Heart left ventricle (tissue), 16 donors: ENCODE measurements at regions not wholly inside any gene's neighbourhood (a gene's known extent, or its start where the extent isn't known, plus 50 kb on each side); places are given as distances from the start of the nearest gene placed in this dataset.

Experiments used
- ATAC-seq, 4 donors: fragments of 200-7000 bp; cut with Tn5 transposase; one replicate each; pipeline ENCODE4 v1.9.1; 2020 to 2022; ENCODE audit warnings: moderate library complexity in 4 of 4, mild to moderate bottlenecking in 3 of 4, moderate number of reproducible peaks in 1 of 4
- DNase-seq, 5 donors: peaks; one replicate each; pipeline ENCODE4 v3.0.0-alpha.2; 2020
- H3K27ac ChIP-seq, 12 donors: fragments of 200-600 bp; sonication (generic) in 4 of 12; one replicate each; pipeline versions ENCODE4 v1.5.0 to v1.8.0; 2016 to 2022; ENCODE audit warnings: mild to moderate bottlenecking in 2 of 12
- H3K27me3 ChIP-seq, 9 donors: fragments of 200-600 bp; sonication (generic) in 2 of 9; one replicate each; pipeline versions ENCODE4 v1.5.1 to v1.8.0; 2016 to 2022; ENCODE audit warnings: mild to moderate bottlenecking in 3 of 9
- H3K36me3 ChIP-seq, 9 donors: fragments of 200-600 bp; sonication (generic) in 2 of 9; one replicate each; pipeline versions ENCODE4 v1.5.0 to v1.8.0; 2018 to 2022; ENCODE audit warnings: mild to moderate bottlenecking in 2 of 9
- H3K4me1 ChIP-seq, 12 donors: fragments of 200-600 bp; sonication (generic) in 4 of 12; one replicate each; pipeline versions ENCODE4 v1.5.0 to v1.8.0; 2016 to 2022; ENCODE audit warnings: mild to moderate bottlenecking in 3 of 12
- H3K4me3 ChIP-seq, 12 donors: fragments of 200-600 bp; sonication (generic) in 4 of 12; one replicate each; pipeline versions ENCODE4 v1.5.0 to v1.8.0; 2017 to 2022; ENCODE audit warnings: mild to moderate bottlenecking in 9 of 12, moderate library complexity in 4 of 12
- H3K9me3 ChIP-seq, 12 donors: fragments of 200-600 bp; sonication (generic) in 4 of 12; one replicate each; pipeline versions ENCODE4 v1.5.0 to v1.8.0; 2016 to 2022; ENCODE audit warnings: mild to moderate bottlenecking in 1 of 12
- CTCF ChIP-seq, 12 donors: fragments of 200-600 bp; sonication (generic) in 4 of 12; IDR thresholded peaks; one replicate each; pipeline versions ENCODE4 v1.5.0 to v1.8.0; 2018 to 2022; ENCODE audit warnings: antibody characterized with exemption in 12 of 12, mild to moderate bottlenecking in 5 of 12
- POLR2A ChIP-seq, 2 donors: fragments of 450-650 bp; IDR thresholded peaks; one replicate each; pipeline ENCODE4 v1.6.1; 2017; ENCODE audit warnings: antibody characterized with exemption in 2 of 2, mild to moderate bottlenecking in 2 of 2, moderate library complexity in 2 of 2
- WGBS, 4 donors: extraction: QIAGEN DNeasy Blood & Tissue Kit in 2 of 4; methylation state at CpG; one replicate each; pipeline versions ENCODE4 v1.1.5 to v1.1.7; 2013 to 2018; 5-methylcytosine and 5-hydroxymethylcytosine counted together
- intact Hi-C, 10 donors: fragments of 100-400 bp; cut with DNase I; formaldehyde crosslinking; loops; one replicate each; pipeline versions ENCODE4 v1.11.1 to v1.14.2; 2022
- donor health status: ischemic (EF 13 %, LVEDD 7.1; RV severe dilation, severe dysfunction).
- donor health status: healthy with polysubstance abuse.
- donor health status: DM: no; HTN: yes; CAD: no.
- donor health status: DM: no; HTN: no; CAD: no.
- donor health status: ischemic (EF 25% LVEDD 6.9; RV normal size, moderate dysfunction).
- donor health status: ischemic (EF 25% LVEDD 5.7; RV mildly dilated, moderate dysfunction).
- donor health status: healthy.
- donor health status: DM: yes; HTN: yes; CAD: no.
- donor health status: ischemic (EF 35%, LVEDD 5.7; RV mildly dilated, moderate dysfunction).
- donor health status: nonischemic (EF 11% LVEDD 7.7; RV severe dilation, severe dysfunction).
- donor health status: DM: yes; HTN: yes; CAD: no.
- donor health status: PGD.
- donor health status: ischemic (EF 29% LVEDD 5.4; RV normal size, mild dysfunction).
- donor health status: nonischemic (EF 23%, LVEDD 6.1; RV moderate dilation, normal function).

GRCh38 chr11:96469776-96470175, 80.0 kb downstream of the JRKL start:
- intact Hi-C loops: loop anchor here in 4 of 10 donors (5.0 to 10.0 kb wide), 4 partner anchors 325 to 675 kb away; no protein-coding TSS in a partner anchor
- WGBS, 4 donors: 68 to 80% (median 75%) methylated on average over 3 of the region's 3 CpGs
- H3K36me3 ChIP-seq: no peaks in the 10 kb centered on the region

GRCh38 chr11:96470521-96470920, 80.7 kb downstream of the JRKL start:
- H3K36me3 ChIP-seq: no peaks in the 10 kb centered on the region
- 40 to 71% (median 57%) methylated on average over 1 of the region's 1 CpG for WGBS, 4 donors
- no peaks in the 10 kb centered on the region for H3K27me3 ChIP-seq
- H3K27ac ChIP-seq: no peak overlapping the region
- no peak for ATAC-seq
- peaks cover 0 to 7% (median 0%) of the 10 kb centered on the region in 12 donors for H3K4me1 ChIP-seq
- no peak overlapping the region for H3K4me3 ChIP-seq
- peaks cover 0 to 28% (median 10%) of the 10 kb centered on the region in 12 donors for H3K9me3 ChIP-seq
- no peak for DNase-seq
- intact Hi-C loops: no loop called here
- no peak for TF ChIP-seq POLR2A (IDR thresholded peaks at IDR 0.05)
- TF ChIP-seq CTCF (IDR thresholded peaks at IDR 0.05): no peak

More at GRCh38 chr11:96469776-96470175, 80.0 kb downstream of the JRKL start:
- peaks cover 0 to 14% (median 0%) of the 10 kb centered on the region in 12 donors for H3K4me1 ChIP-seq
- H3K4me3 ChIP-seq: no peak overlapping the region
- peaks cover 0 to 21% (median 8%) of the 10 kb centered on the region in 12 donors for H3K9me3 ChIP-seq
- DNase-seq: no peak
- ATAC-seq: no peak
- no peak overlapping the region for H3K27ac ChIP-seq
- H3K27me3 ChIP-seq: no peaks in the 10 kb centered on the region
- TF ChIP-seq CTCF (IDR thresholded peaks at IDR 0.05): no peak
- TF ChIP-seq POLR2A (IDR thresholded peaks at IDR 0.05): no peak

GRCh38 chr11:96472085-96472484, 82.3 kb downstream of the JRKL start:
- no peak for TF ChIP-seq CTCF (IDR thresholded peaks at IDR 0.05)
- TF ChIP-seq POLR2A (IDR thresholded peaks at IDR 0.05): no peak
- peaks cover 0 to 37% (median 10%) of the 10 kb centered on the region in 12 donors for H3K9me3 ChIP-seq
- no peak overlapping the region for H3K4me3 ChIP-seq
- intact Hi-C loops: no loop called here
- H3K36me3 ChIP-seq: no peaks in the 10 kb centered on the region
- no peaks in the 10 kb centered on the region for H3K4me1 ChIP-seq
- 64 to 90% (median 72%) methylated on average over 1 of the region's 1 CpG for WGBS, 4 donors
- no peak for DNase-seq
- H3K27ac ChIP-seq: no peak overlapping the region
- no peaks in the 10 kb centered on the region for H3K27me3 ChIP-seq
- ATAC-seq: no peak

GRCh38 chr11:96474263-96474662, 84.5 kb downstream of the JRKL start:
- intact Hi-C loops: no loop called here
- 85 to 95% (median 87%) methylated on average over 1 of the region's 1 CpG for WGBS, 4 donors
- no peak for DNase-seq
- H3K4me3 ChIP-seq: no peak overlapping the region
- H3K27me3 ChIP-seq: no peaks in the 10 kb centered on the region
- peaks cover 0 to 45% (median 14%) of the 10 kb centered on the region in 12 donors for H3K9me3 ChIP-seq
- no peak for TF ChIP-seq POLR2A (IDR thresholded peaks at IDR 0.05)
- TF ChIP-seq CTCF (IDR thresholded peaks at IDR 0.05): no peak
- H3K27ac ChIP-seq: no peak overlapping the region
- H3K36me3 ChIP-seq: no peaks in the 10 kb centered on the region
- ATAC-seq: no peak
- H3K4me1 ChIP-seq: no peaks in the 10 kb centered on the region
